Endothelial cell of umbilical vein (primary cell): ENCODE measurements at regions not wholly inside any gene's neighbourhood (a gene's known extent, or its start where the extent isn't known, plus 50 kb on each side); places are given as distances from the start of the nearest gene placed in this dataset.

ENCODE experiments used
- BruUV-seq: library from RNA; stranded (reverse); fragments of 400-500 nt; replicated peaks from 2 replicates; lab custom pipeline; 2021; lab: Mats Ljungman, UMichigan
- CTCF ChIA-PET: fragments of 300-600, 350-600 bp; sonication (Branson Sonifier 250); formaldehyde crosslinking; loops from one replicate; lab custom pipeline; 2021; ENCODE audit warnings: antibody characterized with exemption, inconsistent platforms; lab: Charles Lee
- POLR2A ChIA-PET: fragments of 300-600, 350-600 bp; sonication (Branson Sonifier 250); formaldehyde crosslinking; loops from one replicate; lab custom pipeline; 2021; ENCODE audit warnings: antibody characterized with exemption, inconsistent platforms; lab: Charles Lee
- DNase-seq: peaks from one replicate; pipeline ENCODE4 v3.0.0-alpha.2; 2011; ENCODE audit warnings: low read depth, low spot score
- FAIRE-seq: peaks from 2 replicates; lab custom pipeline; 2011; peaks lifted over from hg19 to GRCh38; lab: Jason Lieb, UNC
- H2AFZ ChIP-seq: 2 replicates; pipeline ENCODE4 v1.6.0; 2012; ENCODE audit warnings: low read depth, low read length, control low read depth, inconsistent platforms
- H3K27ac ChIP-seq: 2 replicates; pipeline ENCODE4 v1.5.1; 2011; ENCODE audit warnings: low read depth, mild to moderate bottlenecking, control low read depth, low read length, moderate library complexity; ENCODE audit not compliant: insufficient read depth
- H3K27me3 ChIP-seq, 2 experiments: 2 replicates each; pipeline versions ENCODE4 v1.6.0 to v1.6.1; 2011; ENCODE audit warnings: low read length in 2 of 2, mixed read lengths in 1 of 2; ENCODE audit not compliant: control insufficient read depth in 2 of 2, insufficient read depth in 2 of 2
- H3K36me3 ChIP-seq, 2 experiments: 2 replicates in 1 of 2; 3 replicates in 1 of 2; pipeline ENCODE4 v1.5.1; 2011; ENCODE audit warnings: low read length in 2 of 2, mild to moderate bottlenecking in 1 of 2, moderate library complexity in 1 of 2; ENCODE audit not compliant: control insufficient read depth in 2 of 2, insufficient read depth in 2 of 2; ENCODE audit errors: extremely low read depth in 1 of 2
- H3K4me1 ChIP-seq: 3 replicates; pipeline ENCODE4 v1.5.1; 2011; ENCODE audit warnings: mild to moderate bottlenecking, low read length; ENCODE audit not compliant: control insufficient read depth, insufficient read depth; ENCODE audit errors: extremely low read depth
- H3K4me2 ChIP-seq: 2 replicates; pipeline ENCODE4 v1.6.1; 2011; ENCODE audit warnings: low read length, control low read depth, mixed read lengths; ENCODE audit not compliant: insufficient read depth
- H3K4me3 ChIP-seq, 3 experiments: fragments of 200-600 bp in 1 of 3; sonication (generic), shearing (Covaris generic) in 1 of 3; replicated peaks in 1 of 3; 2 replicates each; pipeline ENCODE4 v1.5.1; 2011 to 2016; ENCODE audit warnings: control low read depth in 3 of 3, low read length in 3 of 3, mild to moderate bottlenecking in 2 of 3, inconsistent platforms in 1 of 3, low read depth in 1 of 3, moderate library complexity in 1 of 3; ENCODE audit not compliant: insufficient read depth in 1 of 3
- H3K79me2 ChIP-seq: 2 replicates; pipeline ENCODE4 v1.6.0; 2012; ENCODE audit warnings: low read length, inconsistent platforms; ENCODE audit not compliant: control insufficient read depth, insufficient read depth
- H3K9ac ChIP-seq: replicated peaks from 2 replicates; pipeline ENCODE3; 2011; ENCODE audit warnings: low read length, control low read depth; ENCODE audit not compliant: insufficient read depth; ENCODE audit errors: extremely low read depth
- H3K9me1 ChIP-seq: replicated peaks from 3 replicates; pipeline ENCODE4 v1.6.0; 2011; ENCODE audit warnings: mild to moderate bottlenecking, low read length; ENCODE audit not compliant: control insufficient read depth, insufficient read depth; ENCODE audit errors: extremely low read depth
- H3K9me3 ChIP-seq: replicated peaks from 2 replicates; pipeline ENCODE4 v1.5.1; 2012; ENCODE audit warnings: low read length, inconsistent platforms; ENCODE audit not compliant: control insufficient read depth, insufficient read depth
- H4K20me1 ChIP-seq: replicated peaks from 2 replicates; pipeline ENCODE3; 2011; ENCODE audit warnings: mild to moderate bottlenecking, low read length; ENCODE audit not compliant: control insufficient read depth, insufficient read depth; ENCODE audit errors: extremely low read depth
- CTCF ChIP-seq, 2 donors: IDR thresholded peaks; 1 replicate in 1 of 2; 2 replicates in 1 of 2; pipeline ENCODE4 v1.5.1; 2011; ENCODE audit warnings: low read length in 2 of 2, mild to moderate bottlenecking in 2 of 2, moderate library complexity in 2 of 2, control low read depth in 1 of 2, inconsistent platforms in 1 of 2, low read depth in 1 of 2; ENCODE audit not compliant: insufficient read depth in 1 of 2; ENCODE audit errors: extremely low read depth in 1 of 2
- FOS ChIP-seq: IDR thresholded peaks from 2 replicates; pipeline ENCODE4 v1.6.1; 2011; ENCODE audit warnings: mild to moderate bottlenecking, low read length, moderate library complexity, borderline replicate concordance; ENCODE audit not compliant: insufficient read depth
- JUN ChIP-seq: IDR thresholded peaks from 2 replicates; pipeline ENCODE4 v1.6.1; 2011; ENCODE audit warnings: borderline replicate concordance, low read depth; ENCODE audit not compliant: insufficient read length, insufficient read depth
- MAX ChIP-seq: IDR thresholded peaks from 2 replicates; pipeline ENCODE4 v1.6.1; 2011; ENCODE audit not compliant: insufficient read depth, insufficient read length
- MYC ChIP-seq: IDR thresholded peaks from one replicate; pipeline ENCODE4 v1.6.1; 2011; ENCODE audit warnings: mild to moderate bottlenecking, low read depth, low read length
- POLR2AphosphoS5 ChIP-seq: IDR thresholded peaks from 2 replicates; pipeline ENCODE4 v1.6.1; 2012; ENCODE audit warnings: low read depth, mild to moderate bottlenecking, control low read depth, low read length, moderate library complexity; ENCODE audit not compliant: insufficient read depth
- dilution Hi-C: fragments of 300-500 bp; cut with MboI; formaldehyde crosslinking; loops from one replicate; pipeline ENCODE4 v1.15.0; 2019; ENCODE audit warnings: low sequenced_read_pairs; ENCODE audit not compliant: extremely low pct_ligation_motif_present
- intact Hi-C: fragments of 100-400 bp; cut with micrococcal nuclease; formaldehyde crosslinking; loops from one replicate; pipeline ENCODE4 v1.10.0; 2022

- intact Hi-C loops: no loop called here
- Histone ChIP-seq H3K4me3 (no peak overlapping the region), H3K9ac (no peak overlapping the region), H3K9me3 (peaks cover 2% of the 10 kb centered on the region), H4K20me1 (no peaks in the 10 kb centered on the region), H3K36me3 (no peaks in the 10 kb centered on the region), H3K79me2 (no peaks in the 10 kb centered on the region), H3K27me3 (no peaks in the 10 kb centered on the region), H3K4me1 (no peaks in the 10 kb centered on the region), H2AFZ (no peak overlapping the region), H3K9me1 (no peaks in the 10 kb centered on the region), H3K4me2 (no peak overlapping the region), H3K27ac (no peak overlapping the region)
- dilution Hi-C loops: no loop called here
- DNase-seq: no peak
- CTCF ChIA-PET: no interaction called here
- no TSS peak for BruUV-seq
- POLR2A ChIA-PET: no interaction called here
- no peak for FAIRE-seq
- TF ChIP-seq MYC (no peak), JUN (no peak), CTCF (IDR thresholded peaks at IDR 0.05; ENCODE audit: extremely low read depth in 1 of 2, insufficient read depth in 1 of 2, low read depth in 1 of 2, low read length in 2 of 2) (no peak), POLR2AphosphoS5 (no peak), FOS (no peak), MAX (no peak)
Observed at GRCh38 chr10:130820880-130821482, 490.5 kb downstream of the TCERG1L start.
